GM23338 (cell line): ENCODE measurements at regions not wholly inside any gene's neighbourhood (a gene's known extent, or its start where the extent isn't known, plus 50 kb on each side); places are given as distances from the start of the nearest gene placed in this dataset.

Experiments used
- CTCF ChIP-seq, 2 experiments: fragments of 200-600 bp in 1 of 2; sonication (generic) in 1 of 2; conservative IDR thresholded peaks; 2 replicates each; pipeline versions ENCODE4 v1.5.1 to v1.6.1; 2016 to 2017; ENCODE audit warnings: antibody characterized with exemption in 2 of 2, low read depth in 2 of 2, mild to moderate bottlenecking in 2 of 2, moderate library complexity in 1 of 2
- POLR2AphosphoS5 ChIP-seq: IDR thresholded peaks from 2 replicates; pipeline ENCODE4 v1.6.1; 2016; ENCODE audit warnings: antibody characterized with exemption, low read depth

DNA sequence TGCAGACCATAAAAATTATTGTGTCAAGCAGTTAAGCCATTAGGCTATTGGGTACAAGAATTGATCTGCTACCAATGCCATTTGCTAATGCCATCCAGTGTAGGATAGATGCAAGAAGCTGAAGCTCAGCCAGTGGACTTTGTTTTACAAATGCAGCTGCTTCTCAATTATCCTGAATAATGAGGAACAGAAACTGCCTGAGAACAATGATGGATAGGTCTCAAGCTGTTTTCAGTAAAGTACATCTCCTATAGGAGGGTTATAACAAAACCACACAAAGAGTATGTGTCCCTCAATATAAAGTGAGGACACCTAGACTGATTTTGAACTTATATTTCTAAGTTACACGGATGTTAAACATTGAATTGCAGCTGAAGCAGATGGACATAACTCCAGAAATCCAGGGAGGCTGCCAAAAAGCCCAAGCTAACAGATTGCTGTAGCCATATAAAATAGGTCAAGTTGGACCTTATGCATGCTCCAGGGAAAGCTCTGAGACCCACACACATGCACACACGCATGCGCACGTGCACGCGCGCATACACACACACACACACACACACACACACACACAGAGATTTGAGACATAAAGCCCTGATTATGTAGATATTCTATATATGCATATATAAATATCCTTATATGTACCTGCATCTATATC lies 482.7 kb upstream of the CD180 start:
- TF ChIP-seq CTCF (conservative IDR thresholded peaks at IDR 0.05; ENCODE audit: low read depth in 2 of 2) (no peak), POLR2AphosphoS5 (no peak)
